GM23338 (cell line): ENCODE measurements at regions not wholly inside any gene's neighbourhood (a gene's known extent, or its start where the extent isn't known, plus 50 kb on each side); places are given as distances from the start of the nearest gene placed in this dataset.

Experiments used
- CREB1 ChIP-seq: fragments of 250-450 bp; sonication (Bioruptor Pico); IDR thresholded peaks from 2 replicates; pipeline ENCODE4 v1.5.0; 2020; ENCODE audit warnings: low read depth, mild to moderate bottlenecking, moderate library complexity
- CTCF ChIP-seq, 2 experiments: fragments of 200-600 bp in 1 of 2; sonication (generic) in 1 of 2; conservative IDR thresholded peaks; 2 replicates each; pipeline versions ENCODE4 v1.5.1 to v1.6.1; 2016 to 2017; ENCODE audit warnings: antibody characterized with exemption in 2 of 2, low read depth in 2 of 2, mild to moderate bottlenecking in 2 of 2, moderate library complexity in 1 of 2
- ETS1 ChIP-seq: IDR thresholded peaks from 2 replicates; pipeline ENCODE4 v1.6.1; 2016; ENCODE audit warnings: antibody characterized with exemption
- EZH2 ChIP-seq: fragments of 200-600 bp; sonication (generic); IDR thresholded peaks from one replicate; pipeline ENCODE4 v1.8.0; 2017; ENCODE audit warnings: antibody characterized with exemption, mild to moderate bottlenecking, low read depth; ENCODE audit not compliant: unreplicated experiment
- EZH2phosphoT487 ChIP-seq: fragments of 200-600 bp; sonication (generic); IDR thresholded peaks from one replicate; pipeline ENCODE4 v1.8.1; 2018; ENCODE audit warnings: antibody characterized with exemption; ENCODE audit not compliant: unreplicated experiment
- JUNB ChIP-seq: IDR thresholded peaks from one replicate; pipeline ENCODE4 v1.6.1; 2016; ENCODE audit warnings: antibody characterized with exemption; ENCODE audit not compliant: unreplicated experiment
- NANOG ChIP-seq: IDR thresholded peaks from 2 replicates; pipeline ENCODE4 v1.6.1; 2016; ENCODE audit warnings: antibody characterized with exemption, borderline replicate concordance
- POLR2AphosphoS5 ChIP-seq: IDR thresholded peaks from 2 replicates; pipeline ENCODE4 v1.6.1; 2016; ENCODE audit warnings: antibody characterized with exemption, low read depth
- REST ChIP-seq: IDR thresholded peaks from one replicate; pipeline ENCODE4 v1.6.1; 2018; ENCODE audit warnings: antibody characterized with exemption; ENCODE audit not compliant: unreplicated experiment
- STAT1 ChIP-seq: IDR thresholded peaks from one replicate; pipeline ENCODE4 v1.6.1; 2016; ENCODE audit warnings: antibody characterized with exemption; ENCODE audit not compliant: unreplicated experiment
- ZNF114 ChIP-seq: fragments of 250-450 bp; sonication (Bioruptor Pico); IDR thresholded peaks from 2 replicates; pipeline ENCODE4 v1.5.0; 2020; ENCODE audit warnings: mild to moderate bottlenecking, moderate library complexity
- ZNF331 ChIP-seq: fragments of 250-450 bp; sonication (Bioruptor Pico); IDR thresholded peaks from 2 replicates; pipeline ENCODE4 v1.5.0; 2020; ENCODE audit warnings: low read depth, mild to moderate bottlenecking, moderate library complexity
- ZNF462 ChIP-seq: fragments of 250-450 bp; sonication (Bioruptor Pico); IDR thresholded peaks from 2 replicates; pipeline ENCODE4 v1.5.0; 2020; ENCODE audit warnings: mild to moderate bottlenecking, moderate library complexity

- TF ChIP-seq POLR2AphosphoS5 = no peak
- no peak for TF ChIP-seq CTCF (conservative IDR thresholded peaks at IDR 0.05; ENCODE audit: low read depth in 2 of 2)
- no peak for TF ChIP-seq REST
- no peak for TF ChIP-seq EZH2phosphoT487
- TF ChIP-seq CREB1 (CRISPR knock-in tag) = no peak
- TF ChIP-seq EZH2 = no peak
- no peak for TF ChIP-seq NANOG
- TF ChIP-seq ZNF462 = no peak
- TF ChIP-seq ETS1 = no peak
- no peak for TF ChIP-seq JUNB
- TF ChIP-seq STAT1 = no peak
- TF ChIP-seq ZNF114 = no peak
- TF ChIP-seq ZNF331 (CRISPR knock-in tag) = no peak
These were observed 248.1 kb upstream of the PLET1 start for GRCh38 chr11:112508750-112509149.
